HepG2 (cell line): ENCODE measurements at regions not wholly inside any gene's neighbourhood (a gene's known extent, or its start where the extent isn't known, plus 50 kb on each side); places are given as distances from the start of the nearest gene placed in this dataset.

Experiments used
- ATAC-seq: fragments of 200-7000 bp; cut with Tn5 transposase; 3 replicates; pipeline ENCODE4 v1.9.1; 2020; ENCODE audit warnings: mild to moderate bottlenecking, moderate library complexity
- BruUV-seq: library from RNA; stranded (reverse); fragments of 400-500 nt; replicated peaks from 2 replicates; lab custom pipeline; 2021; lab: Mats Ljungman, UMichigan
- CTCF ChIA-PET: fragments of 300-600 bp; formaldehyde crosslinking; extraction: SDS; loops from one replicate; lab custom pipeline; 2021; ENCODE audit warnings: low total read pairs, inconsistent platforms, low intra/inter-chr PET ratio; lab: Yijun Ruan, JAX
- POLR2A ChIA-PET: fragments of 350-600 bp; sonication (Branson Sonifier 250); formaldehyde crosslinking; loops from one replicate; lab custom pipeline; 2020; ENCODE audit warnings: antibody characterized with exemption, inconsistent platforms; lab: Yijun Ruan, JAX
- DNase-seq: peaks from one replicate; pipeline ENCODE4 v3.0.0-alpha.2; 2015; ENCODE audit warnings: low spot score
- FAIRE-seq: peaks from 3 replicates; lab custom pipeline; 2011; peaks lifted over from hg19 to GRCh38; lab: Jason Lieb, UNC
- H2AFZ ChIP-seq: one replicate; pipeline ENCODE4 v1.6.1; 2011; ENCODE audit warnings: low read length, inconsistent platforms
- H3K27ac ChIP-seq: fragments of 300-600 bp; 3 replicates; pipeline ENCODE4 v1.8.0; 2011; ENCODE audit warnings: mixed run types, mild to moderate bottlenecking, mixed read lengths, low read length, inconsistent platforms; ENCODE audit not compliant: insufficient read depth; ENCODE audit errors: extremely low read length
- H3K27me3 ChIP-seq, 2 experiments: fragments of 200-600 bp in 1 of 2; 2 replicates in 1 of 2; 3 replicates in 1 of 2; pipeline versions ENCODE4 v1.6.0 to v1.8.0; 2011; ENCODE audit warnings: low read length in 2 of 2, mild to moderate bottlenecking in 2 of 2, moderate library complexity in 2 of 2, inconsistent platforms in 1 of 2; ENCODE audit not compliant: insufficient read depth in 2 of 2, control insufficient read depth in 1 of 2
- H3K36me3 ChIP-seq, 2 experiments: fragments of 200-600 bp in 1 of 2; replicated peaks in 1 of 2; 2 replicates in 1 of 2; 3 replicates in 1 of 2; pipeline versions ENCODE4 v1.5.1 to v1.8.0; 2011; ENCODE audit warnings: low read length in 2 of 2, inconsistent platforms in 1 of 2; ENCODE audit not compliant: insufficient read depth in 2 of 2, control insufficient read depth in 1 of 2
- H3K4me1 ChIP-seq: 2 replicates; pipeline ENCODE4 v1.5.1; 2012; ENCODE audit warnings: low read length, inconsistent platforms; ENCODE audit not compliant: insufficient read depth
- H3K4me2 ChIP-seq: 2 replicates; pipeline ENCODE4 v1.6.0; 2011; ENCODE audit warnings: low read depth, low read length, inconsistent platforms
- H3K4me3 ChIP-seq, 3 experiments: fragments of 200-600 bp in 1 of 3; sonication (generic), shearing (Covaris generic) in 1 of 3; replicated peaks in 1 of 3; 2 replicates each; pipeline ENCODE4 v1.5.1; 2011 to 2016; ENCODE audit warnings: low read length in 3 of 3, inconsistent platforms in 2 of 3, low read depth in 2 of 3, mild to moderate bottlenecking in 2 of 3, control low read depth in 1 of 3, mixed read lengths in 1 of 3; ENCODE audit not compliant: insufficient read depth in 1 of 3
- H3K79me2 ChIP-seq: one replicate; pipeline ENCODE4 v1.6.1; 2011; ENCODE audit warnings: low read length, inconsistent platforms; ENCODE audit not compliant: insufficient read depth
- H3K9ac ChIP-seq: 2 replicates; pipeline ENCODE4 v1.6.0; 2011; ENCODE audit warnings: mild to moderate bottlenecking, low read depth, low read length, inconsistent platforms; ENCODE audit not compliant: insufficient read depth
- H3K9me3 ChIP-seq: 2 replicates; pipeline ENCODE4 v1.5.1; 2012; ENCODE audit warnings: mild to moderate bottlenecking, low read length
- H4K20me1 ChIP-seq: 2 replicates; pipeline ENCODE4 v1.6.0; 2011; ENCODE audit warnings: inconsistent platforms, mild to moderate bottlenecking, low read length, moderate library complexity; ENCODE audit not compliant: insufficient read depth
- ATF2 ChIP-seq: sonication (generic); formaldehyde crosslinking; IDR thresholded peaks from 2 replicates; pipeline ENCODE4 v1.4.0; 2020; ENCODE audit warnings: missing genetic modification reagents
- FOXJ3 ChIP-seq: sonication (generic); formaldehyde crosslinking; IDR thresholded peaks from 2 replicates; pipeline ENCODE4 v1.4.0; 2020; ENCODE audit warnings: missing genetic modification reagents, mild to moderate bottlenecking, borderline replicate concordance
- JUND ChIP-seq: sonication (generic); formaldehyde crosslinking; IDR thresholded peaks from 2 replicates; pipeline ENCODE4 v1.8.0; 2022; ENCODE audit warnings: mild to moderate bottlenecking, missing genetic modification reagents
- KAT2B ChIP-seq: fragments of 150-350 bp; IDR thresholded peaks from 2 replicates; pipeline ENCODE4 v1.6.1; 2014; ENCODE audit warnings: low read depth, low read length, borderline replicate concordance
- KDM2A ChIP-seq: sonication (generic); formaldehyde crosslinking; IDR thresholded peaks from 2 replicates; pipeline ENCODE4 v1.4.0; 2020; ENCODE audit warnings: low read depth, missing genetic modification reagents, borderline replicate concordance
- NRL ChIP-seq: sonication (generic); formaldehyde crosslinking; IDR thresholded peaks from 2 replicates; pipeline ENCODE4 v1.5.0; 2020; ENCODE audit warnings: missing genetic modification reagents, mild to moderate bottlenecking, moderate library complexity, borderline replicate concordance
- RFX5 ChIP-seq: IDR thresholded peaks from 2 replicates; pipeline ENCODE4 v1.6.1; 2011; ENCODE audit warnings: low read depth, low read length, improper control_type of control experiment
- SAFB2 ChIP-seq: sonication (generic); formaldehyde crosslinking; IDR thresholded peaks from 2 replicates; pipeline ENCODE4 v1.5.1; 2020; ENCODE audit warnings: missing genetic modification reagents, low read depth, mild to moderate bottlenecking, borderline replicate concordance
- SMARCE1 ChIP-seq: fragments of 450-650 bp; IDR thresholded peaks from 2 replicates; pipeline ENCODE4 v1.6.1; 2017; ENCODE audit warnings: borderline replicate concordance
- TBX2 ChIP-seq: sonication (generic); formaldehyde crosslinking; IDR thresholded peaks from 2 replicates; pipeline ENCODE4 v1.5.0; 2020; ENCODE audit warnings: missing genetic modification reagents, mild to moderate bottlenecking, borderline replicate concordance
- ZNF17 ChIP-seq: sonication (generic); formaldehyde crosslinking; IDR thresholded peaks from 2 replicates; pipeline ENCODE4 v1.5.0; 2020; ENCODE audit warnings: mild to moderate bottlenecking, missing genetic modification reagents
- ZNF646 ChIP-seq: sonication (generic); formaldehyde crosslinking; IDR thresholded peaks from 2 replicates; pipeline ENCODE4 v1.9.0; 2021; ENCODE audit warnings: mild to moderate bottlenecking, missing genetic modification reagents
- ZNF83 ChIP-seq: sonication (generic); formaldehyde crosslinking; IDR thresholded peaks from 2 replicates; pipeline ENCODE4 v1.4.0; 2020; ENCODE audit warnings: missing genetic modification reagents, mild to moderate bottlenecking, borderline replicate concordance
- WGBS: methylation state at CpG from one replicate; pipeline ENCODE4 v1.1.6; 2017; ENCODE audit warnings: low lambda C conversion rate; 5-methylcytosine and 5-hydroxymethylcytosine counted together
- in situ Hi-C: cut with HindIII; loops from 2 replicates; pipeline ENCODE4 v1.10.0; 2017; ENCODE audit warnings: low pct_unique_long_range_greater_than_20kb; ENCODE audit not compliant: extremely low pct_ligation_motif_present
- intact Hi-C: fragments of 100-400 bp; cut with micrococcal nuclease; formaldehyde crosslinking; loops from one replicate; pipeline ENCODE4 v1.10.0; 2022; ENCODE audit not compliant: unreplicated experiment

GRCh38 chr10:53547364-53547763, 774.8 kb upstream of the MBL2 start:
- BruUV-seq, result no TSS peak
- H3K4me2 ChIP-seq, result no peak overlapping the region
- 5% methylated on average over 1 of the region's 1 CpG for WGBS
- H3K79me2 ChIP-seq, result no peaks in the 10 kb centered on the region
- ChIA-PET POLR2A (no interaction called here), CTCF (no interaction called here)
- no peaks in the 10 kb centered on the region for H4K20me1 ChIP-seq
- H3K36me3 ChIP-seq, result no peaks in the 10 kb centered on the region
- no peak overlapping the region for H3K27ac ChIP-seq
- H2AFZ ChIP-seq, result no peak overlapping the region
- TF ChIP-seq KAT2B (no peak), SMARCE1 (no peak), FOXJ3 (CRISPR knock-in tag) (no peak), KDM2A (no peak), NRL (CRISPR knock-in tag) (no peak), ZNF83 (CRISPR knock-in tag) (no peak), SAFB2 (CRISPR knock-in tag) (no peak), JUND (CRISPR knock-in tag) (no peak)
- H3K4me3 ChIP-seq, result no peak overlapping the region
- intact Hi-C loops, result no loop called here
- no peaks in the 10 kb centered on the region for H3K9me3 ChIP-seq
- H3K4me1 ChIP-seq, result no peaks in the 10 kb centered on the region
- no peak overlapping the region for H3K9ac ChIP-seq
- ATAC-seq (no peak), DNase-seq (no peak), FAIRE-seq (no peak)
- H3K27me3 ChIP-seq, result no peaks in the 10 kb centered on the region
- in situ Hi-C loops, result no loop called here

- intact Hi-C loops (no loop called here), in situ Hi-C loops (no loop called here)
- CTCF ChIA-PET, result no interaction called here
- no peak overlapping the region for H3K9ac ChIP-seq
- no peaks in the 10 kb centered on the region for H3K9me3 ChIP-seq
- no peaks in the 10 kb centered on the region for H3K36me3 ChIP-seq
- H3K27ac ChIP-seq, result no peak overlapping the region
- H3K4me2 ChIP-seq, result no peak overlapping the region
- no peaks in the 10 kb centered on the region for H3K4me1 ChIP-seq
- H3K4me3 ChIP-seq, result no peak overlapping the region
- WGBS, result 0% methylated on average over 2 of the region's 2 CpGs
- no TSS peak for BruUV-seq
- H4K20me1 ChIP-seq, result no peaks in the 10 kb centered on the region
- ATAC-seq, result no peak
- H3K79me2 ChIP-seq, result no peaks in the 10 kb centered on the region
- POLR2A ChIA-PET, result no interaction called here
- no peak for DNase-seq
- no peak for FAIRE-seq
- H2AFZ ChIP-seq, result no peak overlapping the region
- H3K27me3 ChIP-seq, result no peaks in the 10 kb centered on the region
- no peak for TF ChIP-seq RFX5
- no peak for TF ChIP-seq ZNF646
- TF ChIP-seq ZNF17 (CRISPR knock-in tag), result no peak
- TF ChIP-seq TBX2 (CRISPR knock-in tag), result no peak
- TF ChIP-seq ATF2, result no peak
Observed at GRCh38 chr10:53543410-53543809, 770.8 kb upstream of the MBL2 start.
